SK-N-DZ (cell line): ENCODE measurements at regions not wholly inside any gene's neighbourhood (a gene's known extent, or its start where the extent isn't known, plus 50 kb on each side); places are given as distances from the start of the nearest gene placed in this dataset.
"Not testable (repeated sequence)": the region's sequence is repeated elsewhere in the genome, so short reads cannot be mapped to it uniquely, and the experiment has no call there.

Source experiments
- DNase-seq: peaks from one replicate; pipeline ENCODE4 v3.0.0-alpha.2; 2015; ENCODE audit warnings: low spot score

- no peak for DNase-seq
Measured at GRCh38 chr6:131336596-131336995, 201.3 kb downstream of the AKAP7 start.

GRCh38 chr6:131346896-131347295, 211.6 kb downstream of the AKAP7 start:
- not testable (repeated sequence) for DNase-seq

- DNase-seq = no peak
Measured at GRCh38 chr6:131348572-131348971, 213.3 kb downstream of the AKAP7 start.

GRCh38 chr6:131349199-131349598, 213.9 kb downstream of the AKAP7 start:
- DNase-seq = no peak

GRCh38 chr6:131353106-131353505, 217.8 kb downstream of the AKAP7 start:
- no peak for DNase-seq

GRCh38 chr6:131353876-131354275, 218.6 kb downstream of the AKAP7 start:
- DNase-seq = no peak

- no peak for DNase-seq
Measured at GRCh38 chr6:131354356-131354755, 218.7 kb upstream of the ARG1 start.

- no peak for DNase-seq
Measured at GRCh38 chr6:131356161-131356560, 216.9 kb upstream of the ARG1 start.

GRCh38 chr6:131357501-131357900, 215.5 kb upstream of the ARG1 start:
- no peak for DNase-seq

GRCh38 chr6:131362070-131362469, 211.0 kb upstream of the ARG1 start:
- no peak for DNase-seq

GRCh38 chr6:131362696-131363095, 210.3 kb upstream of the ARG1 start:
- DNase-seq = no peak

- DNase-seq = no peak
Measured at GRCh38 chr6:131363947-131364834, 208.8 kb upstream of the ARG1 start.

GRCh38 chr6:131366223-131366622, 206.8 kb upstream of the ARG1 start:
- DNase-seq = no peak

- no peak for DNase-seq
Measured at GRCh38 chr6:131367206-131367873, 205.7 kb upstream of the ARG1 start.

- DNase-seq = no peak
Measured at GRCh38 chr6:131368198-131368911, 204.7 kb upstream of the ARG1 start.

GRCh38 chr6:131372535-131372934, 200.5 kb upstream of the ARG1 start:
- no peak for DNase-seq

GRCh38 chr6:131377112-131377705, 195.8 kb upstream of the ARG1 start:
- DNase-seq = no peak

GRCh38 chr6:131378874-131379273, 194.2 kb upstream of the ARG1 start:
- DNase-seq = no peak

- DNase-seq = no peak
Measured at GRCh38 chr6:131379948-131380347, 193.1 kb upstream of the ARG1 start.

GRCh38 chr6:131381052-131381708, 191.8 kb upstream of the ARG1 start:
- DNase-seq = no peak

- DNase-seq = no peak
Measured at GRCh38 chr6:131381709-131382093, 191.3 kb upstream of the ARG1 start.
